RWPE1 (cell line): ENCODE measurements at regions not wholly inside any gene's neighbourhood (a gene's known extent, or its start where the extent isn't known, plus 50 kb on each side); places are given as distances from the start of the nearest gene placed in this dataset.
A peak's percentile ranks its signal among the peaks of the same experiment; 100 is the strongest.

Source experiments
- CTCF ChIA-PET: fragments of 350-600 bp; sonication (Branson Sonifier 250); formaldehyde crosslinking; extraction: SDS; loops from one replicate; lab custom pipeline; 2021; lab: Yijun Ruan, JAX
- POLR2A ChIA-PET: fragments of 400-600 bp; formaldehyde crosslinking; extraction: SDS; loops from one replicate; lab custom pipeline; 2020; ENCODE audit warnings: antibody characterized with exemption; ENCODE audit not compliant: low non-redundant PET; lab: Yijun Ruan, JAX
- DNase-seq: peaks from one replicate; pipeline ENCODE4 v3.0.0; 2012; ENCODE audit warnings: low spot score
- H3K27ac ChIP-seq: fragments of 450-650 bp; 2 replicates; pipeline ENCODE4 v1.5.1; 2017
- CTCF ChIP-seq: fragments of 450-650 bp; conservative IDR thresholded peaks from 2 replicates; pipeline ENCODE4 v1.5.1; 2017; ENCODE audit warnings: low read depth, mild to moderate bottlenecking

DNA sequence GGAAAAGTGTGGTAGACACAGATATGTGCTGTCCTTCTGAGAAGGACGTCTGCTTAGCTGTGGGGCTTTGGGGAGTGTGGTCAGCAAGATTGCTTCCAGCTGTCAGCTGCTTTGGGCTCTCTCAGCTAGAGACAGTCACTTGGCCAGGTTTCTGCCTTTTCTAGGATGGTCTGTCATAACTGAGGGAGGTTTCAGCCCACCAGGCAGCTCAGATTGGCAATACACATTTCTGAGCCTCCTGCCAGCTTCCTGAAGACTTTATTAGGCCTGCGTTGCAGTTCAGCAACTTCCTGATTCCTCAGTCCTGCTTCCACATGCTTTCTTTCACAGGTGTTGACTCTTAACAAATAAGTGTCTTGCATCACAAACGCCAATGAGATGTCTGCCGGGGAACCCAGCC is 286.5 kb downstream of the SQOR start:
- no peak overlapping the region for H3K27ac ChIP-seq
- ChIA-PET POLR2A (no interaction called here), CTCF (no interaction called here)
- peak; percentile 3 for DNase-seq
- no peak for TF ChIP-seq CTCF

GRCh38 chr15:45921978-45922377 is 287.1 kb downstream of the SQOR start:
- ChIA-PET CTCF (no interaction called here), POLR2A (no interaction called here)
- TF ChIP-seq CTCF: no peak
- DNase-seq: no peak
- no peak overlapping the region for H3K27ac ChIP-seq

GRCh38 chr15:45941367-45941766 is 306.5 kb downstream of the SQOR start:
- POLR2A ChIA-PET: no interaction called here
- no peak overlapping the region for H3K27ac ChIP-seq
- CTCF ChIA-PET: interaction anchor here (0.5 to 0.6 kb wide), 2 partner anchors 30 to 36 kb away, joined by 3 read pairs; no protein-coding TSS in a partner anchor
- DNase-seq: no peak
- TF ChIP-seq CTCF: no peak

GRCh38 chr15:45943240-45943639 is 308.4 kb downstream of the SQOR start:
- TF ChIP-seq CTCF: no peak
- POLR2A ChIA-PET: no interaction called here
- no peak for DNase-seq
- H3K27ac ChIP-seq: no peak overlapping the region
- CTCF ChIA-PET: interaction anchor here (0.7 kb wide), 1 partner anchor 54 kb away, joined by 3 read pairs; no protein-coding TSS in a partner anchor

GRCh38 chr15:45946111-45946510 is 311.3 kb downstream of the SQOR start:
- no peak for DNase-seq
- TF ChIP-seq CTCF: no peak
- no peak overlapping the region for H3K27ac ChIP-seq
- ChIA-PET CTCF (no interaction called here), POLR2A (no interaction called here)

DNA sequence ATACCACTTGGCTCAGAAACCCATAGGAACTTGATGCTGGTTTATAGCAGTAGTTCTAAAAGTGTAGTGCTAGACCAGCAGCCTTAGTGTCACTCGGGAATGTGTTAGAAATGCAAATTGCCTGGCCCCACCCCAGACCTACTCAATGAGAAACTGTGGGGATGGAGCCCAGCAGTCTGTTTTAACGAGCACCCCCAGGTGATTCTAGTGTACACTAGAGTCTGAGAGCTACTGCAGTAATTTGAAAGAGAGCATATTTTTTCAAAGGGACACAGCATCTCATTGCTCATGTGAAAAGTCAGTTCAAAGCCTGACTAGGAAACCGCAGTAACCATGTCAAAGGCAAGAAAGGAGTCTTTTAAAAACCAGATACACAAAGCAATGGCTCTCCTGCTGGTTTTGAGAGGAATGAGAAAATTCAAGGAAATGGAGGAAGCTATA is 313.4 kb downstream of the SQOR start:
- DNase-seq: no peak
- TF ChIP-seq CTCF: no peak
- ChIA-PET CTCF (interaction anchor here (0.6 kb wide), 1 partner anchor 233 kb away, joined by 3 read pairs; no protein-coding TSS in a partner anchor), POLR2A (no interaction called here)
- H3K27ac ChIP-seq: no peak overlapping the region
